ENCODE measurements at regions not wholly inside any gene's neighbourhood (a gene's known extent, or its start where the extent isn't known, plus 50 kb on each side); places are given as distances from the start of the nearest gene placed in this dataset.

DNA sequence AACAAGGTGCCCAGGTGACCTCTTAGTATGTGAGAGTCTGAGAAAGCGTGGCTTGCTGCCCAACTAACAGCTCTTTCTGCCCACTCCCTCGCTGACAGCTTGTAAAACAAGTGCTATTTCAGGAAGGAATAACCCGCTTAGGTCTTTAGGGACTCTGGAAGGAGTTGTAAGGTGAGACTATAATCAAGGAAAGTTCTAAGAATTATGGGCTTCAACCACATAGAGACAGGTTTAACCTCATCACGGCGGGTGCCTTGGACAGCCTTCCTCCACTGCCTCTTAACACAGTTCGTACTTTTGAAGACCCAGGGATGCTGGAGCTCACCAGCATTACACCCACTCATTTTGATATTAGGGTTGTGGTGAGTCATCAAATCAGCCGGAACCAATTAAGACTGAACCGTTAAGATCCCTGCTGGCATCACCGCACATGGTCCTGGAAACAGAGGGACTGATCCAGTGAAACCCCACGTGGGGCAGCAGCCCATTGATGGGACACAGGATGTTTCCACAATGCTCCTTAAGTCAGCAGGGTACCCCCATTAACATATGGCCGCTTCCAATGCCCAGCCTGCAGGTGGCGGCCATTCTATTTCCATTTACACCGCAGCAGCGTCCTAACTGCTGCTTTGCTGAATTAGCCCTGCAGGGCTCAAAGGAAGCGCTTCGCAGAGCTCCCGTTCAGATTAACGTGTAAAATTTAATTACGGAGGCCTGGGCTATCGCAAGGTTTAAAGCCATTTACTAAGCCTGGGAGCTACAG is 176.6 kb upstream of the SDK2 start (continued):
- no peak for TF ChIP-seq ZNF512 (CRISPR knock-in tag; IDR thresholded peaks at IDR 0.05; ENCODE audit: borderline replicate concordance)
- 0 out of 2 replicates have a peak, but pooled peaks have one; percentile 44 for TF ChIP-seq CBFB (CRISPR knock-in tag; IDR thresholded peaks at IDR 0.05; ENCODE audit: low read depth)
- TF ChIP-seq E2F5 (CRISPR knock-in tag; IDR thresholded peaks at IDR 0.05), result no peak
- peak; percentile 86 for TF ChIP-seq FOXK1 (CRISPR knock-in tag; IDR thresholded peaks at IDR 0.05)
- TF ChIP-seq, protein P1, sequence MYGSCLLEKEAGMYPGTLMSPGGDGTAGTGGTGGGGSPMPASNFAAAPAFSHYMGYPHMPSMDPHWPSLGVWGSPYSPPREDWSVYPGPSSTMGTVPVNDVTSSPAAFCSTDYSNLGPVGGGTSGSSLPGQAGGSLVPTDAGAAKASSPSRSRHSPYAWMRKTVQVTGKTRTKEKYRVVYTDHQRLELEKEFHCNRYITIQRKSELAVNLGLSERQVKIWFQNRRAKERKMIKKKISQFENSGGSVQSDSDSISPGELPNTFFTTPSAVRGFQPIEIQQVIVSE (CRISPR knock-in tag; IDR thresholded peaks at IDR 0.05; ENCODE audit: borderline replicate concordance), result no peak
- TF ChIP-seq SMAD3 (CRISPR knock-in tag; IDR thresholded peaks at IDR 0.05; ENCODE audit: borderline replicate concordance), result peak; percentile 77; the same call in 1 of the 2 replicates
- peak; percentile 76 for TF ChIP-seq SP1 (CRISPR knock-in tag; conservative IDR thresholded peaks at IDR 0.05)
- TF ChIP-seq, protein P2, sequence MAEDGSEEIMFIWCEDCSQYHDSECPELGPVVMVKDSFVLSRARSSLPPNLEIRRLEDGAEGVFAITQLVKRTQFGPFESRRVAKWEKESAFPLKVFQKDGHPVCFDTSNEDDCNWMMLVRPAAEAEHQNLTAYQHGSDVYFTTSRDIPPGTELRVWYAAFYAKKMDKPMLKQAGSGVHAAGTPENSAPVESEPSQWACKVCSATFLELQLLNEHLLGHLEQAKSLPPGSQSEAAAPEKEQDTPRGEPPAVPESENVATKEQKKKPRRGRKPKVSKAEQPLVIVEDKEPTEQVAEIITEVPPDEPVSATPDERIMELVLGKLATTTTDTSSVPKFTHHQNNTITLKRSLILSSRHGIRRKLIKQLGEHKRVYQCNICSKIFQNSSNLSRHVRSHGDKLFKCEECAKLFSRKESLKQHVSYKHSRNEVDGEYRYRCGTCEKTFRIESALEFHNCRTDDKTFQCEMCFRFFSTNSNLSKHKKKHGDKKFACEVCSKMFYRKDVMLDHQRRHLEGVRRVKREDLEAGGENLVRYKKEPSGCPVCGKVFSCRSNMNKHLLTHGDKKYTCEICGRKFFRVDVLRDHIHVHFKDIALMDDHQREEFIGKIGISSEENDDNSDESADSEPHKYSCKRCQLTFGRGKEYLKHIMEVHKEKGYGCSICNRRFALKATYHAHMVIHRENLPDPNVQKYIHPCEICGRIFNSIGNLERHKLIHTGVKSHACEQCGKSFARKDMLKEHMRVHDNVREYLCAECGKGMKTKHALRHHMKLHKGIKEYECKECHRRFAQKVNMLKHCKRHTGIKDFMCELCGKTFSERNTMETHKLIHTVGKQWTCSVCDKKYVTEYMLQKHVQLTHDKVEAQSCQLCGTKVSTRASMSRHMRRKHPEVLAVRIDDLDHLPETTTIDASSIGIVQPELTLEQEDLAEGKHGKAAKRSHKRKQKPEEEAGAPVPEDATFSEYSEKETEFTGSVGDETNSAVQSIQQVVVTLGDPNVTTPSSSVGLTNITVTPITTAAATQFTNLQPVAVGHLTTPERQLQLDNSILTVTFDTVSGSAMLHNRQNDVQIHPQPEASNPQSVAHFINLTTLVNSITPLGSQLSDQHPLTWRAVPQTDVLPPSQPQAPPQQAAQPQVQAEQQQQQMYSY (CRISPR knock-in tag; IDR thresholded peaks at IDR 0.05), result no peak
- no peak for TF ChIP-seq MLX (CRISPR knock-in tag; IDR thresholded peaks at IDR 0.05)
- 0 out of 2 replicates have a peak, but pooled peaks have one; percentile 64 for TF ChIP-seq EMX1 (CRISPR knock-in tag; IDR thresholded peaks at IDR 0.05)
- no peak for TF ChIP-seq ZMAT4 (CRISPR knock-in tag; IDR thresholded peaks at IDR 0.05)
- TF ChIP-seq ATF1 (CRISPR knock-in tag; IDR thresholded peaks at IDR 0.05), result no peak
- TF ChIP-seq ZNF425 (CRISPR knock-in tag; conservative IDR thresholded peaks at IDR 0.05), result no peak
- TF ChIP-seq ARID4B (CRISPR knock-in tag; IDR thresholded peaks at IDR 0.05; ENCODE audit: borderline replicate concordance), result no peak; the same call in 1 of the 2 replicates
- TF ChIP-seq, protein P3, sequence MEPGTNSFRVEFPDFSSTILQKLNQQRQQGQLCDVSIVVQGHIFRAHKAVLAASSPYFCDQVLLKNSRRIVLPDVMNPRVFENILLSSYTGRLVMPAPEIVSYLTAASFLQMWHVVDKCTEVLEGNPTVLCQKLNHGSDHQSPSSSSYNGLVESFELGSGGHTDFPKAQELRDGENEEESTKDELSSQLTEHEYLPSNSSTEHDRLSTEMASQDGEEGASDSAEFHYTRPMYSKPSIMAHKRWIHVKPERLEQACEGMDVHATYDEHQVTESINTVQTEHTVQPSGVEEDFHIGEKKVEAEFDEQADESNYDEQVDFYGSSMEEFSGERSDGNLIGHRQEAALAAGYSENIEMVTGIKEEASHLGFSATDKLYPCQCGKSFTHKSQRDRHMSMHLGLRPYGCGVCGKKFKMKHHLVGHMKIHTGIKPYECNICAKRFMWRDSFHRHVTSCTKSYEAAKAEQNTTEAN (CRISPR knock-in tag; IDR thresholded peaks at IDR 0.05), result peak; percentile 67
- TF ChIP-seq NR3C1 (CRISPR knock-in tag; conservative IDR thresholded peaks at IDR 0.05; ENCODE audit: low read depth), result no peak
- TF ChIP-seq MAX (CRISPR knock-in tag; IDR thresholded peaks at IDR 0.05), result peak; percentile 91
- TF ChIP-seq KAT7 (CRISPR knock-in tag; IDR thresholded peaks at IDR 0.05; ENCODE audit: borderline replicate concordance), result no peak
- TF ChIP-seq RELA (CRISPR knock-in tag; IDR thresholded peaks at IDR 0.05; ENCODE audit: borderline replicate concordance), result no peak
- TF ChIP-seq ZNF232 (CRISPR knock-in tag; IDR thresholded peaks at IDR 0.05), result no peak
- no peak; the same call in 1 of the 2 replicates for TF ChIP-seq ZNF263 (CRISPR knock-in tag; IDR thresholded peaks at IDR 0.05; ENCODE audit: low read depth)
